Fibroblast of peridontal ligament (primary cell): ENCODE measurements at regions not wholly inside any gene's neighbourhood (a gene's known extent, or its start where the extent isn't known, plus 50 kb on each side); places are given as distances from the start of the nearest gene placed in this dataset.
"Not testable (repeated sequence)": the region's sequence is repeated elsewhere in the genome, so short reads cannot be mapped to it uniquely, and the experiment has no call there.

Source experiments
- DNase-seq: peaks from one replicate; pipeline ENCODE4 v3.0.0-alpha.2; 2010; ENCODE audit errors: extremely low read depth

DNA sequence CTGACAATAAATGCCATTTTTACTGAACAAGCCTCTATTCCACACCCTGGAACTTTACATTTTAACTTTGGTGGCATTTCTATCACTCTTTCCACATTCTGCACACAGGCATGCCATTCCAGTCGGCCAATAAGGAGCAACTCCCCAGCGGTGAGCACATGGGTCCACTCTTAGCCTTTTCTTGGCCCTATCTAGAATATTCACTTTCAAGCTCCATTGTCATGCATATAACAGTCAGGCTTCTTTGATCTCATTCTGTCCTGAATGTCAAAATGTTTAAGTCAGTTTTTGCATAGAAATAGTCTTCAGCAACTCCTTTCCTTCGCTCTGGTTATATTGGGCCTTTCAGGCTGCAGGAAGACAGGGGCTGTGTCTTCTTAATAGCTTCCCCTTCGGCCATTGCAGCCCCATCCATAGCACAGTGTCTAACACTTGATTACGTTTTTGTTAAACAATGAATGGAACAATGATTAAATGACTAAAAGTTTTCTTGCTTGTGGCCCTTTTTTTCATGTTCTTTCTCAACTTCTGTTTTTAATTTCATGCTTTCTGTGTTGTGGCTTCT is 427.3 kb downstream of the MFSD1 start:
- DNase-seq: no peak

DNA sequence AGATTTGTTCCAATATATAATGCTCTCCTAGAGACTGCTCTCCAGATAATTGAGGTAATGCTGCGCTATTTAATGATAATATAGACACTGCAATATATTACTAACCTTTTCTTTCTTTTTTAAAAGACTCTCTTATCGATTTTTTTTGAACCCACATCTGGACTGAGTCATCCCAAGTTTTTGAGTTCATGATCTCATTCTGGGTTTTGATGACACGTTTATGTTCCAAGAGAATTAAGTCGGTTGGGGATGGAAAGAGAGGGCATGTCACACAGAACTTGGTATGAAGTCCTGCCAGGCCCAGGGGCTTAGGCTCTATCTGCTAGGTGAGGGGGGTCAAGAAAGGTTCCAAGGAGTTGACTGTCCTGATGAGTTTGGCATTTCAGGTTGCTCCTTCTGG is 431.1 kb downstream of the MFSD1 start:
- no peak for DNase-seq

DNA sequence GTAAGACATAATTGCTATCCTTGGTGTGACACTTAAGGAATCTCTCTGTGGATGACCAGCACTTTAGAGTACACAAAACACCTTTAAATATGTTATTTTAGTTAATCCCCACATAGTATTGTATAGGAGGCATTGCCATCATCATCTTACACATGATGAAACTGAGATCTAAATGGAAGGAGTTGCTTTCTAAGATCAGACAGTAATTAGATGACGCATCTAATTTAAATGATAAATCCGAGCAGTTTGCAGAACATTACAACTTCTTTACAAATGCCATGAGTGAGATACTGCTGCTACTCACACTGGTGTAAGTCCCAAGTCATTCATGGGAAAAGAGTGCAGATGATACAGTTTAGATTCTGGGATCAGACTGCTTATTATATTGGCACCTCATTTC is 431.9 kb downstream of the MFSD1 start:
- DNase-seq: peak; percentile 22

DNA sequence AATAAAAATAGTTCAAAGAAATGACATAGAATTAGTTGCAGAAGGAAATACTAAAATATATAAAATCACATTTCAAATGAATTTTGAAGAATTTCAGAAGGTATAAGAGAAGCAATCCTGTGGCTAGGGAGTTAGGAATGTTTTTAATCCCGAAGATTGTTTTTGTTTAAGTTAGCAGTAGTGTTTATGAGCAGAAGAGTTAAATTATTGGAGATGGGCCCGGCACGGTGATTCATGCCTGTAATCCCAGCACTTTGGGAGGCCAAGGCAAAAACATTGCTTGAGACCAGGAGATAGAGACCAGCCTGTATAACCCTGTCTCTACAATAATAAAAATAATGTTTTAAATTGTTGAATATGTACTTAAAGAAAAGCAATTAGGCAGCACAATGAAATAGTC is 432.5 kb downstream of the MFSD1 start:
- peak; percentile 59 for DNase-seq

DNA sequence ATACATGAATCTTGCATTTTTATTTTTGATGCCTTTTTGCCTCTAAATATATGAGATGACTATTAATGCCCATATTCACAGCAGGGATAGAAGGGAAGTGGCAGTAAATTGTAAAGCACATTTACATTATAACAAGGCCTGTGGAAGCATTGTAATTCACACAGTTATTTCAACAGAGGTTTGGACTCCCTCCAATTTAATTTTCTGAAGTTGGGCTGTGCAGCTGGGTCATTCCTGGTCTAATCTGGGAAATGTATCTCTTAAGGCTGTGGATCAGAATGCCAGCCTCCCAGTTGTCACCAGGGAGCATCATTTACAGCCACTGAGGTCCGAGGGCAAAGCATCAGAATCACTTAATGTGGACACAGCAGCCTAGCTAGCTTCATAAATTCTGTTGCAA is 434.5 kb downstream of the MFSD1 start:
- peak; percentile 67 for DNase-seq

DNA sequence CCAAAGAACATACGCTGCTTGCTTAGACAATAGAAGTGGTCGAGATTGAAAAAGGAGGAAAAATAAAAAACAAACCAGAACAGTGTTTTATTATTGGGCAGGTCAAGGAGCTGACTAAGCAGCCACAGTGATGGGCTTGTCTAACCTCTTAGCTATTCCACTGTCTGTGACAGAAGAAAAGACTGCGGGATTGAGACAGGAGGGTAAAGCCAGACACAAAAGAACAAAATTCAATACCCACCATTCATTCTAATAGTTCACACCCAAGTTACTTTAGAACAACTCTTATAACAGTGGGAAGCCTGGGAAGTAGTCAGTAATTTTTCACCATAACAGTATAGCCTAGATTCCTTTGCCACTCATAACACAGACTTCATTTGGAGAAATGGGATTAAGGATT is 435.4 kb downstream of the MFSD1 start:
- no peak for DNase-seq

DNA sequence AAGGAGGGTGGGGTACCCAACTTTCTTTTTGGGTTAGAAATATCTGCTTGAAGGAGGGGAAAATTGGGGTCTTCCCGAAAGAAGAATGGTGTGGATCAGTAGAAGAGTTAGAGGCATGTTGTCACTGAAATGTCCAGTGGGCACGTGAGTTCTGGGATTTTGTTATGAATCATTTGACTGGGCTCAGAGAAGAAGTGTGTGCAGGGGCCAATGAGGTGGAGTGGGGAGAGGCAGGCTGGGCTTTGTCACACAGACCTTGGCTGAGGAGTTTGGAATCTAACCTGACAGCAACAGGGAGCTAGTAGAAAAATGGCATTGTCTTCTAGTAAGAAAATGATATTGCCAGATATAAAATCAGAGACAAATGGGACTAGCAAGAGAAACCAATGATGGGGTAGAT is 436.8 kb downstream of the MFSD1 start:
- DNase-seq: no peak

DNA sequence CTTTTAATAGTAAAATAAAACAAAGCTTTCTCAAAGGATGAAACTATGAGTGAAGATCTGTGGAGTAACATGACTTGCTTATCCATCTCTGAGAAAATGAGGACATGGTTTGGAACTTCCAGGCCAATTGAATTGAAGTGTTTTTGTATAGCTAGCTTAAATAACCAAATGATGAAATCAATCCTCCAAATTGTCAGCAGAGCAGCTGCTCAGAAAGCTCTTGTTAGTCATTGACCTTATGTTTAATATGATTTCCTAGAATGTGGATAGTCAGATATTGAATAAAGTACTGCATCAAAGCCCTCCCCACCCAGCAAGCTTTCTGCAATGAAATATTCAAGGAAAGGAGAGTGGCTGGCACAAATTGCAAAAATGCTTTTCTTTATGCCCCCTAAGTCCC is 437.2 kb downstream of the MFSD1 start:
- peak; percentile 83 for DNase-seq

DNA sequence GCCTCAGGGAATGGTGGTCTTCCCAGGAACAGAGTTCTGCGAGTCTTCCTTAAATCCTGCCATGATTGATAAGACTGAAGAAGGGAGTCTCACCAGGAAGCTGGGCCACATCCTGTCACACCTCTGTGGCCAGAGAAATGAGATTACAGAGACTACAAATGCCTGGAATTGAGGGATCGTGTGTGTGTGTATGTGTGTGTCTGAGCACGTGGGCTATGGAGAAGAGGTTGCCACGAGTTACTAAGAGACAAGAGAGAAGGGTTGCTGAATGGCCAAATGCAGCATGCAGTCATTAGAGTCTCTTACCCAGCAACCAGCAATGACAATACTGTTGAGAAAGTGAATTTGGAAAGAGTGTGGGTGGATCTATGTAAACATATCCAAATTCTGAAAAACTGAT is 443.1 kb downstream of the MFSD1 start:
- no peak for DNase-seq

DNA sequence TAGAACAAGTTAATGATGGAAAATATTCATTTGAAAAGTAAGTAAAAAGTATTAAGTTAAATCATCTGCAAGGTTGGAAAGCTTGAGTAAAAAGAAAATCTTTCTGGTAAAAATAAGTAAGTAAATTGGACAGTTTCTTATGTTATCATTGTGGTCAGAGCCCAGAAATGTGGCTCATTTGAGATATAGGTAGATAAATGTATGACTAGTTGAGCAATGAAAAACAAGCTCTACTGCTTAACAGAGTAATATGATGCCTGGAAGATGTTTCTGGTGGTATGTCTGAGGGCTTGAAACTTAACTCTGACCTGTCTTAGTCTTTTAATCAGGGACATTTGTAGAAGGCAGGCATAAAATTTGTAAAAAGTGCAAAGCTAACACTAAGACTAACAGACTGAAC is 444.0 kb downstream of the MFSD1 start:
- no peak for DNase-seq

DNA sequence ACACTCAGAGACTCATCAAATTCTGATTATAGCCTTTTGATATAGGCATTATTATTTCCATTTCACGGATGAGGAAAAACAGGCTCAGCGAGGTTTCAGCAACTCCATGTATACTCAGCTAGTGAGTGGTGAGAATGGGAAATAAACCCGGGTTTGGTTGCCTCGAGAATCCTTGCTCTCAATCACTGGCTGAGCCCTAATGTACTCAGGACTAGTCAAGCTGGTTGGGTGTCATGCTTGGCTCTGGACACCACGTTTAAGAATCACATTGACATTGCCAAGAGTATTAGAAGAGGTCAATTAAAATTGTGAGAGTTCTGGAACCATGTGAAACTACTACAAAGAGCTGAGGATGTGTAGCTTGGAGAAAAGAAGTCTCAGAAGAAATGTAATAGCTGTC is 444.5 kb downstream of the MFSD1 start:
- DNase-seq: no peak

DNA sequence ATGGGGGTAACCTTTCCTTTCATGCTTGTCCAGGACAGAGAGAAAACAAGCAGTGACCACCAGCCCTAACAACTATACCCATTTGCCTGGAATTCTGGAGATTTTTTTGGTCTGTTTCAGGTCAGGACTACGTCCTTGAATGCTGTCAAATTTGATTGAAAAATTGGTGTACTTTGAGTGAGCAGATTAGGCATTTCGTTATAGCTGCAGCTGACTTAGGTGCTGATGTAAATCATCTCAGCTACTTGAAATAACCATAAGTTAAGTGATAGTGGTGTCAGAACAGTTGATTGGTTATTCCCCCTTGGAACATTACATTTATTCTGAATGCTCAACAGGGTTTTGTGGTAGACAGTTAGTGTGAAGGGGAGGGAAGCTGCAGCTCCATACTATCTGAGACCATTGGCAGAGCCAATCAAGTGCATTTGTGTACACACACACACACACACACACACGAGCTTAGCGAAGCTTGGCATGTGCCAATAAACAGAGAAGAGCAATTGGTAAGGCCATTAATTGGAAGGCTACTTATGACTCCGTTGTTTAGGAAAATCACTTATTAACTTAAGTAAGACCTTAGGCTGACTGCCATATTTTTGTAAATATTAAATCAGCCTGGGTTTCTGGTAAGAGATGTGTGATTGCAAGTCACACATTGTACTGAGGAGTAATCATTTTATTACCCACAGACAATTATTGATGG is 447.8 kb downstream of the MFSD1 start:
- no peak for DNase-seq

DNA sequence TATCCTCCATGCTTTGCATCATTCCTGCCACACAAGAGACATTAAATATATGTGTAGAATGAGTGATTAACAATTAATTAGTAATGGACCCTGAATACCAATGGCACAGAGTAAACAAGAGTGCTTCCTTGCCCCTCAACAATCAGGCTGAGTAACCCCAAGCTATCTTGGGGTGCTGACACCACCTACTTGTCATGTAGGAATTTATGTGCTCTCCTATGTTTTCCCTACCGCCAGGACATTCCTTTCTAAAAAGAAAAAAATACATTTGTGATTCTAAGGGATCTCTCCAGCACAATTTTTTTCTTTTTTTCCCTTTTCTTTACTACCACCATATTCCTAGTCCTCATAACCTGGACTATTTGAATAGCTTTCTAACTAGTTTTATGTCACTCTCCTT is 449.1 kb downstream of the MFSD1 start:
- DNase-seq: no peak

DNA sequence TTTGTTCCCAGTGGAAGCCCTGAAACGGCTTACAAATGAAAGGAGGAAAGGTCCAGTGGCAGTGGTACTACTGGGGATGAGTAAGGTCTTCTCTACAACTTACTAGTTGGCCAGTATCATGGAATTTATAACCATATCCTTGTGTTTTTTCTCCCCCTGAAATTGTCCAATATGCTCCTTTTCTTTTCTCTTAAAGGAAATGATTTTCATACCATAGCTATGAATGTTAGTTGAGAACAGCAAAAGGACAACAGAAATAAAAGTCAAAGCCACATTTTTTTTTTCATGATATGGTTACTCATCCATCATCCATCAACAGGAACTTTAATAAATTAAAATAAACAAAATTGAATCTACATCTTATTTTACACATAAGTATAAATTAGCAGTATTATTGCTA is 450.4 kb downstream of the MFSD1 start:
- DNase-seq: peak; percentile 44

DNA sequence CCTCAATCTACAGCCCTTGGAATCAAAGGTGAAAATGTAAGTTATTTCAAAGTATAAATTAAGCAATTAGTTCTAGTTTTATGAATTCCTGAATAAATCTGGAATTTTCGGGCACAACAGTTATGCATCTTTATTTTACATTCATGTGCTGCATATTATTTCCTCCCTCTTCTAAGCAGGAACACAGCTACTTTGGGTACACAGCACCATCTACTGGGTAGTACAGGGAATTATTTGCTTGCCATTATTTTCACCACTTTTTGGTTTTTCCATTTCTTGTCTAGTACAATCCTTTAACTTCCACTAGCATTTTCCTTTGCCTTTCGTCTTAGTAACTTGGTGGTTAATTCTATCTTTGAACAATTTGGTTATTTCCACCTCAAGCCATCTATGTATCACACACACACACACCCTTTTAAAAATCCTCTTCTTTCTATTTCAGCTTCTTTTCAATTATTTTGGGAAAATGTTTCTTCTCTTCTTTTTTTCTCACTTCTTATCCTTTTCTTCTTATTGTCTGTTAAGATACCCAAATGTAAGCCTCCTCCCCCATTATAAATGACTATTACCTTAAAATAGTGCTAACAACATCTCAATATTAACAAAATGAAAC is 451.0 kb downstream of the MFSD1 start:
- DNase-seq: peak; percentile 77

DNA sequence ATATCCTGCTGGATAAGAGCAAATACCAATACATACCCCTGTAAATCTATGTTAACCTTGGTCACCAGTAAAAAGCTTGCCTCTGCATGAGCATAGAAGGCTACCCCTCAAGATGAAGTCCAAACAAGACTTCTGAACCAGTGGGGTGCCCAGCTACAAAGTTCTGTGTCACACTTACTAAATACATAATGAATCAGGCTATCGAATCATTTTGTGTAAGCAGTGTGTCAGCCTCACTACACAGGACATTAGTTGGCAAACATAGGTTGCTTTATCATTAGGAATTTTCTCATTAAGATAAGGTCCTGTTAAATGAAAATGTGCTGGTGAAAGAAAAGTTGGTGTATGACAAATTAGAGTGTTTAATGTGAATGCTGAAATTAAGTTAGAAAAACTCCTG is 452.0 kb downstream of the MFSD1 start:
- DNase-seq: no peak

DNA sequence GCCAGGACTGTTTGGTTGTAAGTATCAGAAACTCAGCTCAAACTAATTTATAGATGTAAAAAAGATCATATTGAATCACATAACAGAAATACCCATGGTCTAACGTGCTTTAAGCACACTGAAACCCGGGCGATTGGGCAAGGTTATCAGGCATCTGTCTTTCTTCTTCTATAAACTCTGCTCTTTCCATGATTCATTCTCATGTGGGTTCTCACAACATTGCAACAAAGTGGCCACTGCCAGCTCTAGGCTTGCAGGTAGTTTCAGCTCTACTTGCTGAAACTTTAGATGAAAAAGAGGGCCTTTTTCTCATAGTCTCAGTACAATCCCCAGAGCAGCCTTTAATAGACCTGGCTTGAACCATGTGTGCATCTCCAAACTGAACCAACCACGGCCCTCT is 456.1 kb downstream of the MFSD1 start:
- no peak for DNase-seq

DNA sequence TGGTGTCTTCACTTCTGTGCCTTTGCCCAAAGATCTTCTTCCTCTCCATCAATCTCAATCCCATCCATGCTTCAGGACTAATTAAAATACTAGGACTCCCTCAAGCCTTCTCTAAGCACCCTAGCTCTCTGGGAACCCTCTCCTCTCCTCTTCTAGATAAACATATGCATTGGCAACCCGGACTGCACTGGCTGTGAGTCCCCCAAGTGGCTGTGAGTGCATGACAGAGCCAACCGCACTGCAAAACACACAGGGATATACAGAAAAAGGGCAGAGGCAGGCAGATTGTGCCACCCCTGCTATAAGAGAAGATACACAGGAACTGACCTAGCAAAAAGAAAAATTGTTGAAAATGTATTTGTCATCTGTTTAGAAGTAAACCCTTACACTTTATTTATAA is 457.1 kb downstream of the MFSD1 start:
- no peak for DNase-seq

DNA sequence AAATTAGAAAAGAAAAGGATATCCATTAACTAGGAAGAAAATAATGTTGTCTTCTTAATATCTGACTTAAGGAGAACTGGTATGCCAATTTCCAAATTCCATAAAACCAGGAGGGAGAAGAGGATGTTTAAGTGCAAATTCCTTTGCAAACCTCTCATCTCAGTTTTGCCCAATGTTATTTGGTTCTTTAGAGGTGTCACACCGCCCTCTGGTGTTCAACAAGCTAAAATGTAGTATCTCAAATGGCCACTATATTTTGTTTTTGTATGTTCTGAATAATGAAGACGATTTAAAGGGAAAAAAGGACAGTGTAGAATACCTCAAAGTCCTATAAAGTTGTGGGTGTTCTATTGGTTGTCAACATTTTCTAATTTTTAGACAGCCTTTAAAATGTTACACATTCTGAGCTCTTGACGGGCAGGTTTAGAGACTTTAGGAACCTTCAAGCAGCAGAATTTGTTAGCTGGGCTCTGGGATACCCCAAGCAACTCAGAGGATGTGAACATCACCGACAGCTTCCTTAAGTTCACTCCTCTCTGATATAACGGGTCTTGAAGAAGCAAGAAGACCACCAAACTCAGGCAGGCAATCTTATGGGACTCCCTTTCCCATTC is 458.3 kb downstream of the MFSD1 start:
- peak; percentile 87 for DNase-seq

DNA sequence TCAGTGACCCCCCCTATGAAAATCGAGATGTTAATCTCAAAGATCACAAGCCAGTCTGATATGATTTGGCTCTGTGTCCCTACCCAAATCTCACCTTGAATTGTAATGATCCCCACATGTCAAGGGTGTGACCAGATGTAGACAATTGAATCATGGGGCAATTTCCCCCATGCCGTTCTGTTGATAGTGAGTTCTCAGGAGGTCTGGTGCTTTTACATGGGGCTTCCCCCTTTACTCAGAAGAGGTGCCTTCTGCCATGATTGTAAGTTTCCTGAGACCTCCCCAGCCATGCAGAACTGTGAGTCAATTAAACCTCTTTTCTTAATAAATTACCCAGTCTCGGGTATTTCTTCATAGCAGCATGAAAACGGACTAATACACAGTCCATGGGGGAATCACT is 459.5 kb downstream of the MFSD1 start:
- not testable (repeated sequence) for DNase-seq

DNA sequence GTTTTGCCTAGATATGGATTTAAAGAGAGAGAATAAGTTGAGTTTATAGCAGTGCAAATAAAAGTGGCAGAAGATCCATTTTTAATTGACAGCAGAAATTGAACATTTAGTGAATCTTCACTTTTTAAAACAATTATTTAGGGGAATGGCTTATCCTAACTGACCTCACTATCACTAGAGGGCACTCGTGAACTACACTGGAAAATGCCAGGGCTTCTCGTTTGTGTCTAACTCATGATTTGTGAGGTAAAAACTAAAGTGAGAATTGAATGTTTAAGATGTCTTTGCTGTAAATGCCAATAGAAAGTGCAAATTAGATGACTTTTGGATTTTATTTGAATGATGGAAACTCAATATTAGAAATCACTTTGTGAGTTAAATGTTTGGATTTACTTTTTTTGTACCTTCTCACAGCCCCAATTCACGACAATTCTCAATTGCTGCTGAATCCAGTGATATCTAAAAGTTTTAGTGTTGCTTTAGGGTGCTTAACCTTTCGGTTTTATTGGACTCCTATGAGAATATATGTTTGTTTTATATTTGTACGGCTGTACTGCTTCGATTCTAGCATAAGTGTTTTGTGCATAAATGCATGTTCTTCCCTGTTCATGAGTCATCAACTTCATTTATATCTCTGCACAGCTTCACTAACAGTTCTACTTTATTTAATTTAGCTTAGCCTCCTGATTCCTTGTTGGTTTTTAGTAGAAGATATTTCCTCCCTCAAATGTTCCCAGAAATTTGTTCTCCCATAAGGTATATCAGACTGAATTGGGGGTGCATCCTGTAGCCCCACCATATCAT is 462.1 kb downstream of the MFSD1 start:
- peak; percentile 71 for DNase-seq

DNA sequence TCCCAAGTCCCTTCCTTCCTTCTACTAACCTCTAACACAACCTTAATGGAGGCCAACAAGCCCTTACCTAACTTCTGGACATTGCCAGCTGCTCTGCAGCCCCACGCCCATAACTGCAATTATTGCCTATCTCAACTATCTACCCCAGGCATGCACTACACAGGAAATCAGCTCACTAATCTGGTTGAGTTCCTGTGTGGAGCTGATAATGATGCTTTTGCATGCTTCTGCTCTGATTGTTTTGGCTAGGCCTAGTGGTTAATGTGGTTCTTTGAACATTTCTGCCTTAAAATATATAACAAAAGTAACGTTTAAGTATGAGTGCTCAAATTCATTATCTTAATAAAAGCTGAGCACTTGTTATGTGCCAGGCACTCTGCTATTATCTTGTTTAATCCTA is 463.9 kb downstream of the MFSD1 start:
- no peak for DNase-seq
